A673 (cell line): ENCODE measurements at regions not wholly inside any gene's neighbourhood (a gene's known extent, or its start where the extent isn't known, plus 50 kb on each side); places are given as distances from the start of the nearest gene placed in this dataset.

ENCODE experiments used
- BruUV-seq: library from RNA; stranded (reverse); fragments of 400-500 nt; replicated peaks from 2 replicates; lab custom pipeline; 2021; lab: Mats Ljungman, UMichigan
- CTCF ChIA-PET: fragments of 300-600 bp; sonication (Branson Sonifier 250); formaldehyde crosslinking; loops from one replicate; lab custom pipeline; 2022; ENCODE audit warnings: antibody characterized with exemption; lab: Charles Lee
- POLR2A ChIA-PET: fragments of 300-600 bp; sonication (Branson Sonifier 250); formaldehyde crosslinking; loops from one replicate; lab custom pipeline; 2022; ENCODE audit warnings: antibody characterized with exemption; ENCODE audit not compliant: low non-redundant PET; lab: Charles Lee
- DNase-seq: peaks from one replicate; pipeline ENCODE4 v3.0.0-alpha.2; 2015; ENCODE audit warnings: low spot score
- H3K27ac ChIP-seq: fragments of 200-600 bp; sonication (generic); 2 replicates; pipeline ENCODE4 v1.5.1; 2016; ENCODE audit warnings: mixed run types, low read depth, mild to moderate bottlenecking, mixed read lengths, antibody characterized with exemption, low read length; ENCODE audit not compliant: poor library complexity, severe bottlenecking
- H3K27me3 ChIP-seq: fragments of 200-600 bp; sonication (generic); replicated peaks from 2 replicates; pipeline ENCODE4 v1.6.1; 2017; ENCODE audit warnings: mixed run types, low read depth, mild to moderate bottlenecking, mixed read lengths, antibody characterized with exemption, low read length; ENCODE audit not compliant: insufficient read depth, poor library complexity
- H3K36me3 ChIP-seq: fragments of 200-600 bp; sonication (generic); 2 replicates; pipeline ENCODE4 v1.6.1; 2016; ENCODE audit warnings: mixed run types, mild to moderate bottlenecking, mixed read lengths, antibody characterized with exemption, low read length; ENCODE audit not compliant: insufficient read depth, poor library complexity, severe bottlenecking
- H3K4me1 ChIP-seq: fragments of 200-600 bp; sonication (generic); 2 replicates; pipeline ENCODE4 v1.6.1; 2017; ENCODE audit warnings: mixed run types, mild to moderate bottlenecking, mixed read lengths, antibody characterized with exemption, low read length; ENCODE audit not compliant: insufficient read depth, poor library complexity, severe bottlenecking
- H3K4me3 ChIP-seq: fragments of 200-600 bp; sonication (generic); 2 replicates; pipeline ENCODE4 v1.5.1; 2016; ENCODE audit warnings: low read depth, mixed run types, mild to moderate bottlenecking, mixed read lengths, low read length; ENCODE audit not compliant: poor library complexity, severe bottlenecking
- H3K9me3 ChIP-seq: fragments of 200-600 bp; sonication (generic); 2 replicates; pipeline ENCODE4 v1.6.1; 2016; ENCODE audit warnings: mixed run types, low read depth, mild to moderate bottlenecking, mixed read lengths, antibody characterized with exemption, low read length; ENCODE audit not compliant: poor library complexity, severe bottlenecking
- EZH2 ChIP-seq: fragments of 200-600 bp; sonication (generic); IDR thresholded peaks from 2 replicates; pipeline ENCODE4 v1.6.1; 2017; ENCODE audit warnings: borderline replicate concordance, low read depth, mild to moderate bottlenecking, mixed read lengths, antibody characterized with exemption, low read length; ENCODE audit not compliant: poor library complexity, severe bottlenecking
- intact Hi-C: fragments of 100-400 bp; cut with micrococcal nuclease; formaldehyde crosslinking; loops from one replicate; pipeline ENCODE4 v1.10.0; 2022; ENCODE audit not compliant: unreplicated experiment
- TF ChIP-seq, protein P1 (sequence below): fragments of 300-800, 200-600 bp; sonication (generic); conservative IDR thresholded peaks from 2 replicates; pipeline ENCODE4 v1.5.1; 2017; ENCODE audit warnings: low read depth, mild to moderate bottlenecking, antibody characterized with exemption, low read length, moderate library complexity, mixed read lengths

DNA sequence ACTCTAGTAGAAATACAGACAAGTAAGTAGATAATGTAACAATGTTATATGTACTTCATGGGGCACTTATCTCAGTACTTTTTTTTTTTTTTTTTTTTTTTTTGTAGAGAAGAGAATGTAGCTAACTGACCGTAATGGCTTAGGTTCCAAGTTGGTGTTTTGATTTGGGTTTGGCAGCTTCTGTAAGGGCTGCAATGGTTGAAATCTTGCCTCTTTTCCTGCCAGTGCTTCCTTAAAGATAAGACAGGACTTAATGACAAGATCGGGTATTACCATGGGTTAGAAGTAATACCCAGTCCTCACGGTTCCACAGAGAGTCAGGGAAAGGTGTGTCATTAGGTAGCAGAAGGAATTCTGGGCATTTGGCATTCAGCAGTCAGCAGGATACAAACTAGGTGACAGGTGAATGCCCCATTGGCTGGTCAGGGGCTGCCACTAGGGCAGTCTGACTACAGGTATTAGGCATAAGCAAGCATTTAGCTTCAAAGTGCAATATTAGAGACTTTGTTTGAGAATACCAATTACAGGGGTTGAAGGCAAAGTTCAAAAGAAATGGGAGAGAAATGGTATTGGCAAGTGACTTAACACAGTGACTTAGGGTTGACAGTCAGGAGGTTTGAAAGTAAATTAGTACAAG is 189.4 kb upstream of the RND3 start:
- H3K27ac ChIP-seq, result no peak overlapping the region
- TF ChIP-seq EZH2, result no peak
- TF ChIP-seq, protein P1, sequence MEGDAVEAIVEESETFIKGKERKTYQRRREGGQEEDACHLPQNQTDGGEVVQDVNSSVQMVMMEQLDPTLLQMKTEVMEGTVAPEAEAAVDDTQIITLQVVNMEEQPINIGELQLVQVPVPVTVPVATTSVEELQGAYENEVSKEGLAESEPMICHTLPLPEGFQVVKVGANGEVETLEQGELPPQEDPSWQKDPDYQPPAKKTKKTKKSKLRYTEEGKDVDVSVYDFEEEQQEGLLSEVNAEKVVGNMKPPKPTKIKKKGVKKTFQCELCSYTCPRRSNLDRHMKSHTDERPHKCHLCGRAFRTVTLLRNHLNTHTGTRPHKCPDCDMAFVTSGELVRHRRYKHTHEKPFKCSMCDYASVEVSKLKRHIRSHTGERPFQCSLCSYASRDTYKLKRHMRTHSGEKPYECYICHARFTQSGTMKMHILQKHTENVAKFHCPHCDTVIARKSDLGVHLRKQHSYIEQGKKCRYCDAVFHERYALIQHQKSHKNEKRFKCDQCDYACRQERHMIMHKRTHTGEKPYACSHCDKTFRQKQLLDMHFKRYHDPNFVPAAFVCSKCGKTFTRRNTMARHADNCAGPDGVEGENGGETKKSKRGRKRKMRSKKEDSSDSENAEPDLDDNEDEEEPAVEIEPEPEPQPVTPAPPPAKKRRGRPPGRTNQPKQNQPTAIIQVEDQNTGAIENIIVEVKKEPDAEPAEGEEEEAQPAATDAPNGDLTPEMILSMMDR, result no peak
- ChIA-PET CTCF (no interaction called here), POLR2A (no interaction called here)
- no peaks in the 10 kb centered on the region for H3K4me1 ChIP-seq
- H3K27me3 ChIP-seq, result no peaks in the 10 kb centered on the region
- H3K4me3 ChIP-seq, result no peak overlapping the region
- H3K9me3 ChIP-seq, result no peaks in the 10 kb centered on the region
- DNase-seq, result no peak
- H3K36me3 ChIP-seq, result no peaks in the 10 kb centered on the region
- intact Hi-C loops, result no loop called here
- no TSS peak for BruUV-seq

DNA sequence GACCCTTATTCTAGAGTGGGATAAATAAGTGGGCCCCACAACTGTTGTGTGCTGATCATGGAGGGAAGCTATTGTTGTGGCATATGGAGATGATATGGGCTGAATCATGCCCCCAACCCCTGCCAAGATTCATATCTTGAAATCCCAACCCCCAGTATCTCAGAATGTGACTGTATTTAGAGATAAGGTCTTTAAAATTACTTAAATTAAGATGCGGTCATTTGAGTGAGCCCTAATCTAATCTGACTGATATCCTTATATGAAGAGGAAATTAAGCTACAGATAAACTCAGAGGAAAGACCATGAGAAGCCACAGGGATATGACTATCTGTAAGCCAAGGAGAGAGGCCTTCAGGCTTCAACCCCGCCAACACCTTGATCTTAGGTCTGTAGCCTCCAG is 188.3 kb upstream of the RND3 start:
- H3K27me3 ChIP-seq, result no peaks in the 10 kb centered on the region
- no peak for DNase-seq
- H3K4me1 ChIP-seq, result no peaks in the 10 kb centered on the region
- TF ChIP-seq, protein P1, result no peak
- no peak for TF ChIP-seq EZH2
- BruUV-seq, result no TSS peak
- H3K36me3 ChIP-seq, result no peaks in the 10 kb centered on the region
- no peak overlapping the region for H3K4me3 ChIP-seq
- no peaks in the 10 kb centered on the region for H3K9me3 ChIP-seq
- no peak overlapping the region for H3K27ac ChIP-seq
- POLR2A ChIA-PET, result no interaction called here
- CTCF ChIA-PET, result no interaction called here
- intact Hi-C loops, result no loop called here

DNA sequence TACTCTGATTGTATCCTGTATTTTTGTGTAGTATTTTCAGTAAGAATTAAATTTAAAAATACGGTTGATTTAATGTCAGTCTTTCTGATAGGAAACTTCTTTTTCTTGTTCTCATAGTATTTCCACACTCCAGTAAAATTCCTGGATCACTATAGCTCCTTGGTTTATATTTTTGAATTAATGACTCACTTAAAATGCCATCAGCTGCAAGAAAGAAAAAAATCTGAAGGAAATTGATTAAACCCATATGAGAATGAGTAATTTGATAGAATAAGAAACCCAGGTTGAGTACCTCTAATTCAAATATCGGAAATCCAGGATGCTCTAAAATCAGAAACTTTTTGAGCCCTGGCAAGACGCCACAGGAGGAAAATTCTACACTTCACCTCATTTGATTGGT is 186.8 kb upstream of the RND3 start:
- Histone ChIP-seq H3K4me1 (no peaks in the 10 kb centered on the region), H3K27me3 (no peaks in the 10 kb centered on the region), H3K27ac (no peak overlapping the region), H3K4me3 (no peak overlapping the region), H3K36me3 (no peaks in the 10 kb centered on the region), H3K9me3 (no peaks in the 10 kb centered on the region)
- no peak for DNase-seq
- ChIA-PET POLR2A (no interaction called here), CTCF (no interaction called here)
- TF ChIP-seq EZH2, result no peak
- TF ChIP-seq, protein P1, result no peak
- intact Hi-C loops, result no loop called here
- BruUV-seq, result no TSS peak
